WTC11 (cell line): ENCODE measurements at regions not wholly inside any gene's neighbourhood (a gene's known extent, or its start where the extent isn't known, plus 50 kb on each side); places are given as distances from the start of the nearest gene placed in this dataset.

Experiments used
- ATAC-seq: fragments of 200-7000 bp; cut with Tn5 transposase; 2 replicates; pipeline ENCODE4 v1.10.0; 2021; ENCODE audit warnings: mild to moderate bottlenecking, moderate library complexity
- CTCF ChIA-PET: fragments of 300-600 bp; sonication (Branson Sonifier 250); formaldehyde crosslinking; loops from one replicate; lab custom pipeline; 2021; ENCODE audit warnings: antibody characterized with exemption; lab: Charles Lee
- POLR2A ChIA-PET: fragments of 350-600 bp; sonication (Branson Sonifier 250); formaldehyde crosslinking; loops from one replicate; lab custom pipeline; 2021; ENCODE audit warnings: antibody characterized with exemption; lab: Charles Lee
- DNase-seq: peaks from one replicate; pipeline ENCODE4 v3.0.0; 2021; ENCODE audit warnings: low spot score
- H3K27ac Mint-ChIP-seq: 2 replicates; pipeline ENCODE4 v1.8.0; 2021; ENCODE audit warnings: mixed read lengths
- H3K27me3 Mint-ChIP-seq: 2 replicates; pipeline ENCODE4 v1.8.0; 2021; ENCODE audit warnings: low read depth, mild to moderate bottlenecking, moderate library complexity, mixed read lengths
- H3K36me3 Mint-ChIP-seq: 2 replicates; pipeline ENCODE4 v1.8.0; 2021; ENCODE audit warnings: mixed read lengths
- H3K4me1 Mint-ChIP-seq: 2 replicates; pipeline ENCODE4 v1.8.0; 2022; ENCODE audit warnings: mixed read lengths
- H3K4me3 Mint-ChIP-seq: 2 replicates; pipeline ENCODE4 v1.8.0; 2021; ENCODE audit warnings: mild to moderate bottlenecking, moderate library complexity, mixed read lengths
- H3K9me3 Mint-ChIP-seq: 2 replicates; pipeline ENCODE4 v1.8.0; 2021; ENCODE audit warnings: mixed read lengths
- CBFB ChIP-seq: sonication (generic); formaldehyde crosslinking; IDR thresholded peaks from 2 replicates; pipeline ENCODE4 v1.8.1; 2022; ENCODE audit warnings: mild to moderate bottlenecking, low read depth, missing genetic modification reagents
- CDX4 ChIP-seq: fragments of 250-450 bp; sonication (Bioruptor Pico); IDR thresholded peaks from 2 replicates; pipeline ENCODE4 v1.9.0; 2021; ENCODE audit warnings: moderate library complexity, mild to moderate bottlenecking, inconsistent platforms, borderline replicate concordance
- E2F4 ChIP-seq: sonication (generic); formaldehyde crosslinking; IDR thresholded peaks from 2 replicates; pipeline ENCODE4 v1.8.1; 2022; ENCODE audit warnings: low read depth, mild to moderate bottlenecking, moderate library complexity, missing genetic modification reagents, borderline replicate concordance
- ERG ChIP-seq: fragments of 250-450 bp; sonication (Bioruptor Pico); IDR thresholded peaks from 2 replicates; pipeline ENCODE4 v1.8.0; 2021; ENCODE audit warnings: mild to moderate bottlenecking
- GABPB1 ChIP-seq: sonication (generic); formaldehyde crosslinking; IDR thresholded peaks from 2 replicates; pipeline ENCODE4 v1.8.1; 2023; ENCODE audit warnings: mild to moderate bottlenecking, missing genetic modification reagents
- HMGXB4 ChIP-seq: sonication (generic); formaldehyde crosslinking; IDR thresholded peaks from 2 replicates; pipeline ENCODE4 v1.8.1; 2023; ENCODE audit warnings: mild to moderate bottlenecking, moderate library complexity, missing genetic modification reagents
- IRF1 ChIP-seq: sonication (generic); formaldehyde crosslinking; IDR thresholded peaks from 2 replicates; pipeline ENCODE4 v1.8.0; 2023; ENCODE audit warnings: missing genetic modification reagents
- KAT7 ChIP-seq: sonication (generic); formaldehyde crosslinking; IDR thresholded peaks from 2 replicates; pipeline ENCODE4 v1.8.1; 2023; ENCODE audit warnings: missing genetic modification reagents, mild to moderate bottlenecking, borderline replicate concordance
- NR2C2 ChIP-seq: sonication (generic); formaldehyde crosslinking; IDR thresholded peaks from 2 replicates; pipeline ENCODE4 v1.8.0; 2022; ENCODE audit warnings: mild to moderate bottlenecking, missing genetic modification reagents
- RORB ChIP-seq: fragments of 250-450 bp; sonication (Bioruptor Pico); IDR thresholded peaks from 2 replicates; pipeline ENCODE4 v1.9.0; 2021; ENCODE audit warnings: mild to moderate bottlenecking
- STAT6 ChIP-seq: sonication (generic); formaldehyde crosslinking; conservative IDR thresholded peaks from 2 replicates; pipeline ENCODE4 v1.8.1; 2023; ENCODE audit warnings: mild to moderate bottlenecking, low read depth, missing genetic modification reagents, moderate library complexity
- USF1 ChIP-seq: sonication (generic); formaldehyde crosslinking; IDR thresholded peaks from 2 replicates; pipeline ENCODE4 v1.8.0; 2022; ENCODE audit warnings: mild to moderate bottlenecking, missing genetic modification reagents
- ZNF263 ChIP-seq: sonication (generic); formaldehyde crosslinking; IDR thresholded peaks from 2 replicates; pipeline ENCODE4 v1.8.1; 2022; ENCODE audit warnings: low read depth, mild to moderate bottlenecking, moderate library complexity, missing genetic modification reagents
- ZNF396 ChIP-seq: fragments of 250-450 bp; sonication (Bioruptor Pico); IDR thresholded peaks from 2 replicates; pipeline ENCODE4 v1.8.0; 2021; ENCODE audit warnings: mild to moderate bottlenecking, moderate library complexity, borderline replicate concordance
- ZNF532 ChIP-seq: fragments of 250-450 bp; sonication (Bioruptor Pico); IDR thresholded peaks from 2 replicates; pipeline ENCODE4 v1.9.0; 2021; ENCODE audit warnings: mild to moderate bottlenecking, borderline replicate concordance
- ZSCAN18 ChIP-seq: fragments of 250-450 bp; sonication (Bioruptor Pico); IDR thresholded peaks from 2 replicates; pipeline ENCODE4 v2.1.2; 2022; ENCODE audit warnings: mild to moderate bottlenecking, moderate library complexity

- no peak overlapping the region for H3K4me3 Mint-ChIP-seq
- H3K27ac Mint-ChIP-seq = no peak overlapping the region
- ChIA-PET POLR2A (no interaction called here), CTCF (interaction anchor here (0.6 to 1.3 kb wide), 2 partner anchors 81 to 204 kb away, joined by 3 to 4 read pairs; no protein-coding TSS in a partner anchor)
- H3K9me3 Mint-ChIP-seq = no peaks in the 10 kb centered on the region
- DNase-seq (no peak), ATAC-seq (no peak)
- H3K4me1 Mint-ChIP-seq = no peaks in the 10 kb centered on the region
- H3K36me3 Mint-ChIP-seq = no peaks in the 10 kb centered on the region
- TF ChIP-seq GABPB1 (CRISPR knock-in tag) = no peak
- TF ChIP-seq KAT7 (CRISPR knock-in tag) = no peak
- no peak for TF ChIP-seq E2F4
- no peak for TF ChIP-seq ZSCAN18 (CRISPR knock-in tag)
- no peak for TF ChIP-seq USF1 (CRISPR knock-in tag)
- no peak for TF ChIP-seq ERG (CRISPR knock-in tag)
- TF ChIP-seq CBFB (CRISPR knock-in tag) = no peak
- no peak for TF ChIP-seq ZNF263
- no peak for TF ChIP-seq IRF1 (CRISPR knock-in tag)
- no peak for TF ChIP-seq RORB (CRISPR knock-in tag)
- TF ChIP-seq, all 79 proteins: peak for 0
- peaks cover 3% of the 10 kb centered on the region; the same call in 1 of the 2 replicates for H3K27me3 Mint-ChIP-seq
Measured at GRCh38 chr15:81061490-81062253, 60.9 kb downstream of the TLNRD1 start.

GRCh38 chr15:81062937-81063336, 62.2 kb downstream of the TLNRD1 start:
- no peak for ATAC-seq
- H3K27ac Mint-ChIP-seq = no peak overlapping the region
- H3K4me3 Mint-ChIP-seq = no peak overlapping the region
- H3K36me3 Mint-ChIP-seq = no peaks in the 10 kb centered on the region
- CTCF ChIA-PET = no interaction called here
- peaks cover 3% of the 10 kb centered on the region; the same call in 1 of the 2 replicates for H3K27me3 Mint-ChIP-seq
- POLR2A ChIA-PET = no interaction called here
- no peaks in the 10 kb centered on the region for H3K9me3 Mint-ChIP-seq
- DNase-seq = no peak
- H3K4me1 Mint-ChIP-seq = no peaks in the 10 kb centered on the region
- TF ChIP-seq ZNF532 = no peak
- no peak for TF ChIP-seq ERG (CRISPR knock-in tag)
- TF ChIP-seq ZNF396 (CRISPR knock-in tag) = no peak
- no peak for TF ChIP-seq CDX4 (CRISPR knock-in tag)
- TF ChIP-seq STAT6 (CRISPR knock-in tag) = no peak
- TF ChIP-seq NR2C2 (CRISPR knock-in tag) = no peak
- no peak for TF ChIP-seq HMGXB4 (CRISPR knock-in tag)
